ENCODE measurements at regions not wholly inside any gene's neighbourhood (a gene's known extent, or its start where the extent isn't known, plus 50 kb on each side); places are given as distances from the start of the nearest gene placed in this dataset.

GRCh38 chr11:95373241-95373640, 142.2 kb upstream of the SESN3 start:
- DNase-seq, result no peak

- DNase-seq, result no peak
Observed at GRCh38 chr11:95372097-95372656, 141.2 kb upstream of the SESN3 start.

- no peak for DNase-seq
Observed at GRCh38 chr11:95371153-95371552, 140.2 kb upstream of the SESN3 start.

GRCh38 chr11:95367726-95368125, 136.7 kb upstream of the SESN3 start:
- DNase-seq, result no peak

GRCh38 chr11:95365348-95365747, 134.3 kb upstream of the SESN3 start:
- no peak for DNase-seq

GRCh38 chr11:95364324-95365295, 133.6 kb upstream of the SESN3 start:
- DNase-seq, result no peak

GRCh38 chr11:95363708-95364107, 132.7 kb upstream of the SESN3 start:
- DNase-seq, result no peak

- no peak for DNase-seq
Observed at GRCh38 chr11:95363164-95363563, 132.2 kb upstream of the SESN3 start.

GRCh38 chr11:95361180-95361579, 130.2 kb upstream of the SESN3 start:
- DNase-seq, result no peak

- no peak for DNase-seq
Observed at GRCh38 chr11:95360377-95361075, 129.5 kb upstream of the SESN3 start.

GRCh38 chr11:95359756-95360155, 128.8 kb upstream of the SESN3 start:
- peak; percentile 15 for DNase-seq

GRCh38 chr11:95359341-95359663, 128.3 kb upstream of the SESN3 start:
- no peak for DNase-seq

GRCh38 chr11:95358511-95359340, 127.7 kb upstream of the SESN3 start:
- DNase-seq, result no peak

GRCh38 chr11:95354304-95354703, 123.3 kb upstream of the SESN3 start:
- DNase-seq, result no peak

GRCh38 chr11:95353706-95354105, 122.7 kb upstream of the SESN3 start:
- no peak for DNase-seq

- no peak for DNase-seq
Observed at GRCh38 chr11:95352733-95353346, 121.8 kb upstream of the SESN3 start.

- no peak for DNase-seq
Observed at GRCh38 chr11:95349345-95349942, 118.4 kb upstream of the SESN3 start.

GRCh38 chr11:95346265-95346664, 115.3 kb upstream of the SESN3 start:
- DNase-seq, result no peak

- no peak for DNase-seq
Observed at GRCh38 chr11:95345651-95346050, 114.6 kb upstream of the SESN3 start.

GRCh38 chr11:95344932-95345642, 114.1 kb upstream of the SESN3 start:
- DNase-seq, result no peak

- no peak for DNase-seq
Observed at GRCh38 chr11:95341221-95341620, 110.2 kb upstream of the SESN3 start.
